ENCODE measurements at regions not wholly inside any gene's neighbourhood (a gene's known extent, or its start where the extent isn't known, plus 50 kb on each side); places are given as distances from the start of the nearest gene placed in this dataset.
"Not testable (repeated sequence)": the region's sequence is repeated elsewhere in the genome, so short reads cannot be mapped to it uniquely, and the experiment has no call there.

GRCh38 chr20:30937790-30938189 lies 319.7 kb upstream of the DEFB115 start:
- ATAC-seq (ENCODE audit: insufficient read depth, low FRiP score) (no peak), DNase-seq (no peak)
- 68 to 73% methylated on average over 5 of the region's 5 CpGs for WGBS, 2 donors
- TF ChIP-seq, protein P1, sequence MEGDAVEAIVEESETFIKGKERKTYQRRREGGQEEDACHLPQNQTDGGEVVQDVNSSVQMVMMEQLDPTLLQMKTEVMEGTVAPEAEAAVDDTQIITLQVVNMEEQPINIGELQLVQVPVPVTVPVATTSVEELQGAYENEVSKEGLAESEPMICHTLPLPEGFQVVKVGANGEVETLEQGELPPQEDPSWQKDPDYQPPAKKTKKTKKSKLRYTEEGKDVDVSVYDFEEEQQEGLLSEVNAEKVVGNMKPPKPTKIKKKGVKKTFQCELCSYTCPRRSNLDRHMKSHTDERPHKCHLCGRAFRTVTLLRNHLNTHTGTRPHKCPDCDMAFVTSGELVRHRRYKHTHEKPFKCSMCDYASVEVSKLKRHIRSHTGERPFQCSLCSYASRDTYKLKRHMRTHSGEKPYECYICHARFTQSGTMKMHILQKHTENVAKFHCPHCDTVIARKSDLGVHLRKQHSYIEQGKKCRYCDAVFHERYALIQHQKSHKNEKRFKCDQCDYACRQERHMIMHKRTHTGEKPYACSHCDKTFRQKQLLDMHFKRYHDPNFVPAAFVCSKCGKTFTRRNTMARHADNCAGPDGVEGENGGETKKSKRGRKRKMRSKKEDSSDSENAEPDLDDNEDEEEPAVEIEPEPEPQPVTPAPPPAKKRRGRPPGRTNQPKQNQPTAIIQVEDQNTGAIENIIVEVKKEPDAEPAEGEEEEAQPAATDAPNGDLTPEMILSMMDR (IDR thresholded peaks at IDR 0.05; ENCODE audit: control extremely low read depth, extremely low read depth), result no peak
- Histone ChIP-seq H3K27me3 (ENCODE audit: control insufficient read depth in 3 of 3, insufficient read depth in 3 of 3, low read length in 2 of 3) (no peaks in the 10 kb centered on the region), H3K4me1 (ENCODE audit: control insufficient read depth in 5 of 5, insufficient read depth in 5 of 5, low read length in 5 of 5) (no peaks in the 10 kb centered on the region), H3K4me3 (no peak overlapping the region), H3K9ac (ENCODE audit: insufficient read depth in 1 of 2, low read length in 2 of 2) (no peak overlapping the region), H3K9me3 (ENCODE audit: control insufficient read depth in 4 of 4, insufficient read depth in 3 of 4, low read length in 3 of 4) (peaks cover 0 to 24% (median 10%) of the 10 kb centered on the region in 4 donors), H3K27ac (ENCODE audit: low read depth in 1 of 2, low read length in 1 of 2) (no peak overlapping the region), H3K36me3 (ENCODE audit: control insufficient read depth in 4 of 4, insufficient read depth in 4 of 4, low read length in 4 of 4) (no peaks in the 10 kb centered on the region)

DNA sequence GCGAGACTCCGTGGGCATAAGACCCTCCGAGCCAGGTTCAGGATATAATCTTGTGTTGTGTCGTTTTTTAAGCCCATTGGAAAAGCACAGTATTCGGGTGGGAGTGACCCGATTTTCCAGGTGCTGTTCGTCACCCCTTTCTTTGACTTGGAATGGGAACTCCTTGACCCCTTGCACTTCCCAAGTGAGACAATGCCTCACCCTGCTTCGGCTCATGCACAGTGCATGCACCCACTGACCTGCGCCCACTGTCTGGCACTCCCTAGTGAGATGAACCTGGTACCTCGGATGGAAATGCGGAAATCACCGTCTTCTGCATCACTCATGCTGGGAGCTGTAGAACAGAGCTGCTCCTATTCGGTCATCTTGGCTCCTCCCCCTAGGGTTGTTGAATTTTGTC lies 307.7 kb upstream of the DEFB115 start:
- Histone ChIP-seq H3K27me3 (ENCODE audit: control insufficient read depth in 3 of 3, insufficient read depth in 3 of 3, low read length in 2 of 3) (no peaks in the 10 kb centered on the region), H3K4me3 (no peak overlapping the region), H3K27ac (ENCODE audit: low read depth in 1 of 2, low read length in 1 of 2) (no peak overlapping the region), H3K36me3 (ENCODE audit: control insufficient read depth in 4 of 4, insufficient read depth in 4 of 4, low read length in 4 of 4) (no peaks in the 10 kb centered on the region), H3K9me3 (ENCODE audit: control insufficient read depth in 4 of 4, insufficient read depth in 3 of 4, low read length in 3 of 4) (peaks cover 0 to 2% (median 0%) of the 10 kb centered on the region in 4 donors), H3K4me1 (ENCODE audit: control insufficient read depth in 5 of 5, insufficient read depth in 5 of 5, low read length in 5 of 5) (no peaks in the 10 kb centered on the region), H3K9ac (ENCODE audit: insufficient read depth in 1 of 2, low read length in 2 of 2) (no peak overlapping the region)
- DNase-seq (no peak), ATAC-seq (ENCODE audit: insufficient read depth, low FRiP score) (no peak)
- TF ChIP-seq, protein P1 (IDR thresholded peaks at IDR 0.05; ENCODE audit: control extremely low read depth, extremely low read depth), result no peak
- 87 to 92% methylated on average over 13 of the region's 13 CpGs for WGBS, 2 donors

DNA sequence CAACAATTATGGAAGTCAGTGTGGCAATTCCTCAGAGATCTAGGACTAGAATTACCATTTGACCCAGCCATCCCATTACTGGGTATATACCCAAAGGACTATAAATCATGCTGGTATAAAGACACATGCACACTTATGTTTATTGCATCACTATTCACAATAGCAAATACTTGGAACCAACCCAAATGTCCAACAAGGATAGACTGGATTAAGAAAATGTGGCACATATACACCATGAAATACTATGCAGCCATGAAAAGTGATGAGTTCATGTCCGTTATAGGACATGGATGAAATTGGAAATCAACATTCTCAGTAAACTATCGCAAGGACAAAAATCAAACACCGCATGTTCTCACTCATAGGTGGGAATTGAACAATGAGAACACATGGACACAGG lies 306.4 kb upstream of the DEFB115 start:
- H3K36me3 ChIP-seq (ENCODE audit: control insufficient read depth in 4 of 4, insufficient read depth in 4 of 4, low read length in 4 of 4); H3K4me3 ChIP-seq; H3K9me3 ChIP-seq (ENCODE audit: control insufficient read depth in 4 of 4, insufficient read depth in 3 of 4, low read length in 3 of 4); H3K4me1 ChIP-seq (ENCODE audit: control insufficient read depth in 5 of 5, insufficient read depth in 5 of 5, low read length in 5 of 5); H3K27ac ChIP-seq (ENCODE audit: low read depth in 1 of 2, low read length in 1 of 2); H3K9ac ChIP-seq (ENCODE audit: insufficient read depth in 1 of 2, low read length in 2 of 2); DNase-seq; ATAC-seq (ENCODE audit: insufficient read depth, low FRiP score); H3K27me3 ChIP-seq (ENCODE audit: control insufficient read depth in 3 of 3, insufficient read depth in 3 of 3, low read length in 2 of 3): not testable (repeated sequence)
- 84 to 90% methylated on average over 3 of the region's 3 CpGs for WGBS, 2 donors

DNA sequence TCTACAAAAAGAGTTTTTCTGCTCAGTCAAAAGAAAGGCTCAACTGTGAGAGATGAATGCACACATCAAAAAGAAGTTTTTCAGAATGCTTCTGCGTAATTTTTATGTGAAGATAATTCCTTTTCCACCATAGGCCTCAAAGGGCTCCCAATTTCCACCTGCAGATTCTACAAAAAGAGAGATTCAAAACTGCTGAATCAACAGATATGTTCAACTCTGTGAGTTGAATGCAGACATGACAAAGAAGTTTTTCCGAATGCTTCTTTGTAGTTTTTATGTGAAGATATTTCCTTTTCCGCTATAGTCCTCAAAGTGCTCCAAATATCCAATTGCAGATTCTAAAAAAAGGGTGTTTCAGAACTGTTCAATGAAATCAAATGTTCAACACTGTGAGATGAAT lies 300.8 kb upstream of the DEFB115 start:
- not testable (repeated sequence) for DNase-seq; ATAC-seq (ENCODE audit: insufficient read depth, low FRiP score); H3K36me3 ChIP-seq (ENCODE audit: control insufficient read depth in 4 of 4, insufficient read depth in 4 of 4, low read length in 4 of 4); H3K4me3 ChIP-seq; H3K9ac ChIP-seq (ENCODE audit: insufficient read depth in 1 of 2, low read length in 2 of 2); H3K4me1 ChIP-seq (ENCODE audit: control insufficient read depth in 5 of 5, insufficient read depth in 5 of 5, low read length in 5 of 5); H3K27ac ChIP-seq (ENCODE audit: low read depth in 1 of 2, low read length in 1 of 2); H3K27me3 ChIP-seq (ENCODE audit: control insufficient read depth in 3 of 3, insufficient read depth in 3 of 3, low read length in 2 of 3)
- H3K9me3 ChIP-seq (ENCODE audit: control insufficient read depth in 4 of 4, insufficient read depth in 3 of 4, low read length in 3 of 4), result peaks cover 0 to 14% (median 0%) of the 10 kb centered on the region in 4 donors
- 81 to 82% methylated on average over 3 of the region's 3 CpGs for WGBS, 2 donors

GRCh38 chr20:30959208-30959607 lies 298.3 kb upstream of the DEFB115 start:
- not testable (repeated sequence) for ATAC-seq (ENCODE audit: insufficient read depth, low FRiP score); H3K36me3 ChIP-seq (ENCODE audit: control insufficient read depth in 4 of 4, insufficient read depth in 4 of 4, low read length in 4 of 4); H3K4me3 ChIP-seq; H3K9ac ChIP-seq (ENCODE audit: insufficient read depth in 1 of 2, low read length in 2 of 2); DNase-seq; H3K4me1 ChIP-seq (ENCODE audit: control insufficient read depth in 5 of 5, insufficient read depth in 5 of 5, low read length in 5 of 5); H3K27me3 ChIP-seq (ENCODE audit: control insufficient read depth in 3 of 3, insufficient read depth in 3 of 3, low read length in 2 of 3); H3K27ac ChIP-seq (ENCODE audit: low read depth in 1 of 2, low read length in 1 of 2)
- H3K9me3 ChIP-seq (ENCODE audit: control insufficient read depth in 4 of 4, insufficient read depth in 3 of 4, low read length in 3 of 4), result peaks cover 0 to 13% (median 0%) of the 10 kb centered on the region in 4 donors
